Neural cell (in vitro differentiated cells): ENCODE measurements at regions not wholly inside any gene's neighbourhood (a gene's known extent, or its start where the extent isn't known, plus 50 kb on each side); places are given as distances from the start of the nearest gene placed in this dataset.

Source experiments
- EP300 ChIP-seq: fragments of 450-650 bp; conservative IDR thresholded peaks from 2 replicates; pipeline ENCODE4 v1.6.1; 2014; ENCODE audit warnings: antibody characterized with exemption, mild to moderate bottlenecking, moderate library complexity; ENCODE audit not compliant: poor library complexity, severe bottlenecking
- EZH2 ChIP-seq: fragments of 200-600, 300-800 bp; shearing (Covaris generic), sonication (generic); IDR thresholded peaks from 2 replicates; pipeline ENCODE4 v1.6.1; 2014; ENCODE audit warnings: antibody characterized with exemption, low read length, borderline replicate concordance, mild to moderate bottlenecking; ENCODE audit not compliant: insufficient read depth, poor library complexity, severe bottlenecking
- REST ChIP-seq: IDR thresholded peaks from 2 replicates; pipeline ENCODE4 v1.6.1; 2012; ENCODE audit warnings: borderline replicate concordance
- TF ChIP-seq, protein P1 (sequence below): fragments of 450-650 bp; IDR thresholded peaks from 2 replicates; pipeline ENCODE4 v1.5.1; 2014; ENCODE audit warnings: antibody characterized with exemption, mild to moderate bottlenecking, moderate library complexity; ENCODE audit not compliant: poor library complexity, severe bottlenecking

GRCh38 chr6:114398481-114398880 lies 55.7 kb upstream of the HS3ST5 start:
- TF ChIP-seq EZH2, result no peak
- TF ChIP-seq, protein P1, sequence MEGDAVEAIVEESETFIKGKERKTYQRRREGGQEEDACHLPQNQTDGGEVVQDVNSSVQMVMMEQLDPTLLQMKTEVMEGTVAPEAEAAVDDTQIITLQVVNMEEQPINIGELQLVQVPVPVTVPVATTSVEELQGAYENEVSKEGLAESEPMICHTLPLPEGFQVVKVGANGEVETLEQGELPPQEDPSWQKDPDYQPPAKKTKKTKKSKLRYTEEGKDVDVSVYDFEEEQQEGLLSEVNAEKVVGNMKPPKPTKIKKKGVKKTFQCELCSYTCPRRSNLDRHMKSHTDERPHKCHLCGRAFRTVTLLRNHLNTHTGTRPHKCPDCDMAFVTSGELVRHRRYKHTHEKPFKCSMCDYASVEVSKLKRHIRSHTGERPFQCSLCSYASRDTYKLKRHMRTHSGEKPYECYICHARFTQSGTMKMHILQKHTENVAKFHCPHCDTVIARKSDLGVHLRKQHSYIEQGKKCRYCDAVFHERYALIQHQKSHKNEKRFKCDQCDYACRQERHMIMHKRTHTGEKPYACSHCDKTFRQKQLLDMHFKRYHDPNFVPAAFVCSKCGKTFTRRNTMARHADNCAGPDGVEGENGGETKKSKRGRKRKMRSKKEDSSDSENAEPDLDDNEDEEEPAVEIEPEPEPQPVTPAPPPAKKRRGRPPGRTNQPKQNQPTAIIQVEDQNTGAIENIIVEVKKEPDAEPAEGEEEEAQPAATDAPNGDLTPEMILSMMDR, result no peak
- TF ChIP-seq EP300, result no peak
- TF ChIP-seq REST, result no peak
